Endometrium (tissue), 2 donors: ENCODE measurements at regions not wholly inside any gene's neighbourhood (a gene's known extent, or its start where the extent isn't known, plus 50 kb on each side); places are given as distances from the start of the nearest gene placed in this dataset.

Experiments
- FAIRE-seq: peaks from 2 replicates; lab custom pipeline; 2012; peaks lifted over from hg19 to GRCh38; lab: Jason Lieb, UNC
- donor health status: control.
- donor health status: control.

DNA sequence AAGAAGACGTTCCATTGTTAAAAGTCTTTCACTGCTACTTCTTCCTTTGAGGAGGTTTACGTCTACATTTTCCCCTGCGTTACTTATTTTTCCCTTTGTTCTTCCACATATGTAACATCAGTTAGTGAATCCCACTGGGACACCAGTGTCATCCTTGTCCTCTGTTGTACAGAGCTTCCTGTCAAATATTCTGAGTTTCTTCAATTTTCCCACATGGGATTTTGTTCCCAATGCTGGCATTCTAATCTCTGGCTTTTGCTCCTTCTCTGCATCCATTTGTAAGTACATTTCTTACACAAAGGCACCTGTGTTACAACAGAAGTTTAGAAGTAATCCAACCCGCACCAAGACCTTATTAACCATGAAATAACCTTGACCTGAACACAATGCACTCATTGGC lies 627.4 kb upstream of the PFKP start:
- no peak for FAIRE-seq

DNA sequence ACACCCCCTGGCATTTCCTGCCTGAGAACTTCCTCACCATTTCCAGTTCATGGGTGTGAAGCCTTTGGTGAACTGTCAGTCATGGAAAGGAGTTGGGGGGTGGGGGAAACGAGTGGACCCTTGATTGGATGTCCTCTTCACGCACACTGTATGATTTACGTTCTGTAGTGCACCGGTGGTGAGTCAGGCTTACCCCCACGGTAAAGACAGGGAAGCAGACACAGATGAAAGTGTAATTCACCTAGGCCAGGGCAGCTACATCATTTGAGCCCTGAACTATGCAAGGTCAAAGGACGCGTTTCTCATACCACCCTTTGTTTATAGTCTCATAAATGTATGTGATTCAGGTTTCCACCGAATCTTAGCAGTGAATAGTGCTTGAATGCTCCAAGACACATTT lies 628.3 kb upstream of the PFKP start:
- FAIRE-seq = no peak

DNA sequence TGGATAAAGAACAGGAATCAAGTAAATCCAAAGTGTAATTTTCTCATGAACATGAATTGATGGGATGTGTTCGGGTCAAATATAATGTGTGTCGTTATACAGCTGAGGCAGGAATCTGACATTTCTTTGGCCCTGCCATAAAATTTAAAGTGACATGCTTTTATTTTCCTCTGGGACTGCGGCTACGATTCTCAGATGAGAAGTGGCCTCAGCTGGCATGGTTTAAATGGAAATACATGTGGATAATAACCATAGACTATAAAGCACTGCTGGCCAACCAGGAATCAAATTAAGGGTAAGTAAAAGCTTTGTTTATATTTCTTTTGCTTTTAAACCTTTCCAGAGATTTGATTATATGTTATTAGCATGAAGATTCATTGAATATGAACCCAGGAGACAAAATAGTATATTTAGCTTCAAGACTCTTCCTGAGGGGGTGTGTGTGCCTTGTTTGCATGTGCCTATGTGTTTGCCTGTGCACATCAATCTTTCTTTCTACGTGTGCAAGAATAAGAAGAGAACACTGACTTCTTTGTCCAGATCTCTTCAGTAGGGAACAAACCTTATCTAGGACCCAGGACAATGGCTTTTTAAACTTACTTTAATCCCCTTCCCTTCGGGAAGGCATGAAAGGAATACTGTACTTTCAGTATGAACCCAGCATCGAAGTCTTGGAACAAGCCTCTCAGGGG lies 629.0 kb upstream of the PFKP start:
- no peak for FAIRE-seq

DNA sequence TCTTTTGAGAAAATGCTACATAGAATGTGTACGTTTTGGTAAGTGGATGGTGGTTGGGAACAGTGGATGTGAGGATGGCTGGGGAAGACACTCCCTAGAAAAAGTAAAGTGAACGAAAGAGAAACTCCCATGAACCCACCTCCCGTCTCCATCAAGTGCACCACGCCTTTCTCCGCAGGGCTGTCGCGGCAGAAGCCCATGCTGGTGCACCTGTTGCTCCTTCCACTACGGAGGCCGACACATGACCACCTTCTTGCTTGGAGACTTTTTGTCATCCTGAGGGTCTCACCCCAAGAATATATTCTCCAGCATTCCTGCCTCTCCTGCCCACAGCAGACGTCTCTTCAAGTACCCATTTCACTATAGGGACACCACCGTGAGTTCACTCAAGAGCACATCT lies 630.4 kb upstream of the PFKP start:
- no peak for FAIRE-seq

DNA sequence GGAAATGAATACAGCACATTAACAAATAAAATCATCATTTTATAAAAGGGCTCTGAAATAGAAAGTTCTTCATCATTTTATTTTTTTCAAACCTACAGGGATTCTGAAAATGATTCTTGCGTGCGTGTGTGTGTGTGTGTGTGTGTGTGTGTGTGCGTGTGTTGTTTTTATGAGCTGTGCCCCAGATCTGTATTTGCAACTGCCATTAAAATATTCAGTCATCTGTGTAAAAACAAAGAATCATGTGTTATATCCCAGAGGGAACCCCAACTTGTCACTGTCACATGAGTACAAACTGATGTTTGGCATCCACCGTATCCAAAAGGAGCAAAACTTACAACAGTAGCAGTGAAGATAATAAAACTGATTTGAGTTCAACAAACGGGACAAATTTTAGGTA lies 635.4 kb upstream of the PFKP start:
- no peak for FAIRE-seq

DNA sequence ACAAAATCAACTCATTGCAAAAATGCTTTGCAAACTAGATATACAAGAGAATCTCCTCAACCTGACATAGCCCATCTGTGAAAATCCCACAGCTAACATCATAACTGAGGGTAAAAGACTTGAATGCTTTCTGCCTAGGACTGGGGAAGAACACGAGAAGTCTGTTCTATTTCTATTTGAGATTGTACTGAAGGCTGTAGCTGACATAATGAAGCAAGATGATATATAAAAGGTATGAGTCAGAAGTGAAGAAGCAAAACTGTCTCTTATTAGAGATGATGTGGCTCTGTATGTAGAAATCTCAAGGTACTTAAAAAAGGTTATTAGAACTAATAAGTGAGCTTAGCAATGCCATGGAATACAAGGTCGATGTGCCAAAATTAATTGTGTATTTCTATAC lies 639.9 kb upstream of the PFKP start:
- FAIRE-seq = no peak

DNA sequence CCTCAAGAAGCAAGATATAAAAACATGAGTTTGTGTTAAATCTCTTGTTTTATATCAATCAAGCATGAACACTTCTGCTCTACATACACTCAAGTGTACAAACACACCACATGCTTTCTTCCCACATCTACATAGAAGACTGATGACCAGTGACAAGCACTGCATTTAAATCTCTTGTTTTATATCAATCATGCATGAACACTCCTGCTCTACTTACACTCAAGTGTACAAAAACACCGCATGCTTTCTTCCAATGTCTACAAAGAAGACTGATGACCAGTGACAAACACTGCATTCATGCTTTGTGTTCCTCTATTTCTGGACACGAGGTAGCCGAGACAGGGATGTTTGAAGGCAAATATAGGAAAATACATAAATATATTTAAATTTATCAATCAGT lies 642.0 kb upstream of the PFKP start:
- FAIRE-seq = no peak

DNA sequence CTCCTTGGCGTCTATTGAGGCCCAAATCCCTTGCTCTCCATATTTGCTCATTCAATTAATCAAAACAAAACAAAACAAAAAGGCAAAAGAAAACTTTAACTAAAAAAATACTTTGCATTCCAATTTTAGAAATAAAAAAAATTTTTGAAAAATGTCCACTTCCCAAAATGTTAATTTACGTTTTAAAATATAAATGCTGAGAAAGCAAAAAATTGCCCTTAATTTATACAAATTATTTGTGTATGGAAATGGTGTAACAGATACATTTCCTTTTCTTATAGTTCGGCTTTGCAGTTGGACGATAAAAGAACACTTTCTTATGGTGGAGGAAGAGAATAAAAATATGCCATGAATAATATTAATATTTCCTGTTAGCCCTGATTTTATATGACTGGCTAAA lies 652.8 kb upstream of the PFKP start:
- FAIRE-seq = peak; percentile 23

DNA sequence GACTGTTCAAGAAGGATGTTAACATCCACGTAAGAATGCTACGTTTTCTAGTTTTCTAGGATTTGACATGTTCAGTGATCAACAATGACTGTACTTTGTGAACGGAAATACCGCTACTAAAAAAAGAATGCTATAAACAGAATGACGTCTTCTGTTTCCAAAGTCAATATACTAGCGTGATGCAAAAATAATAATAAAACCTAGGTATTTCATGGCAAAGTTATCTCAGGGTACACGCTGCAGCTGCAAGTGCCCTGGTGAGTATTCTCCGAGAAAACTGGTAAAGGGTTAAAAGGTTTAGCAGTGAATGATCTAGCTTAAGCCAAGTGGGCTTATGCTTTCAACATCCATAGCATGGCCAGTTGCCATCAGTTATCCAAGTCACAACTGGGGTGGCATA lies 653.3 kb upstream of the PFKP start:
- FAIRE-seq = no peak

DNA sequence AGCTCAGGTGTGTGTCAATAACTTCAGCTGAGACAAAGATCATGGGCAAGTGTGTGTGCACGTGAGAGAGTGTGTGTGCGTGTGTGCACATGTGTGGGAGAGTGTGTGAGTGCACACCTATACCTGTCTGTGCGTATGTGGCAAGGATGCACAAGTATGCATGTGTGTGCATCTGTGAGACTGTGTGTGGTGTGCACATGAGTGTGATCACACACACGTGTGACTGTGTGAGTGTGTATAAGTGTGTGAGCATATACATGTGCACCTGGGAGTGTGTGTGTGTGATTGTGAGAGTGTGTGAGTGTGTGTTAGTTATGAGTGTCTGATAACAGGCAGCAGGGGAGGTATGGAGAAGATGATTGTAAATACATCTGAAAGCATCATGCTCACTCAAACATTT lies 657.3 kb upstream of the PFKP start:
- no peak for FAIRE-seq

DNA sequence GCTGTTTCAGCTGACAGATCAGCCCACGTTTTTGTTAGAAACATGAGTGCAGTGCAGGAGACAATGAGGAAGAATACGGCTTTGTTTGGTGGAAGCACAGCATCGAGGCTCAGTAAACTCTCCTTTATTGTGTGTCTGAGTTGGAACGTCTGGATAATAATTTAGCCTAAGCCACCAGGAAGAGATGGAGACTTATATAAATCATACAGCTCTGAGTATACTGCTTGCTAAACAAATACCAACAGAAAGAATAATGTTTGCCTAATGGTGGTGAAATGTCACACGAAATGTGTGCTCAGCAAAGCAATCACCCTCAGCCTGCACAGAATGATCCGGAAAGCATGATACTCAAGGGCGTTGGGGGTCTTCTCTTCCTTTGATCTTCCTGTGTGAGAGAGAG lies 664.1 kb upstream of the ADARB2 start:
- no peak for FAIRE-seq

DNA sequence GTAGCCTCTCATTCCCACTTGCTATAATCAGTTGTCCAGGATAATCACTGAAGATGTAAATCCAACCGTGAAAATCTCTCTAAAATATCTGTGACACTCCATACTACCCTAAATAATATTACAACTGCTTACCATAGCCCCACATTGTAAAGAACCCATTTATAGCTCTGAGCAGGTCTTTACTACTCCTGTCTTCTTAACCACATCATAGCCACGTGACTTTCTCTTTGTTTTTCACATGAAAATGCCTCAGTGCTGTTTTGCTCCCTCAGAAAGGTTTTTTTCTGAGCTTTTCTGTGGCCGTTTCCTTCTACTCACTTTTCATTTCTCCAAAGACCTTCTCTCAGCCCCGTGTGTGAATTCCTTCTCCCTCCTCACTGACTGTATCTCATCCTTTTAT lies 662.2 kb upstream of the ADARB2 start:
- no peak for FAIRE-seq

DNA sequence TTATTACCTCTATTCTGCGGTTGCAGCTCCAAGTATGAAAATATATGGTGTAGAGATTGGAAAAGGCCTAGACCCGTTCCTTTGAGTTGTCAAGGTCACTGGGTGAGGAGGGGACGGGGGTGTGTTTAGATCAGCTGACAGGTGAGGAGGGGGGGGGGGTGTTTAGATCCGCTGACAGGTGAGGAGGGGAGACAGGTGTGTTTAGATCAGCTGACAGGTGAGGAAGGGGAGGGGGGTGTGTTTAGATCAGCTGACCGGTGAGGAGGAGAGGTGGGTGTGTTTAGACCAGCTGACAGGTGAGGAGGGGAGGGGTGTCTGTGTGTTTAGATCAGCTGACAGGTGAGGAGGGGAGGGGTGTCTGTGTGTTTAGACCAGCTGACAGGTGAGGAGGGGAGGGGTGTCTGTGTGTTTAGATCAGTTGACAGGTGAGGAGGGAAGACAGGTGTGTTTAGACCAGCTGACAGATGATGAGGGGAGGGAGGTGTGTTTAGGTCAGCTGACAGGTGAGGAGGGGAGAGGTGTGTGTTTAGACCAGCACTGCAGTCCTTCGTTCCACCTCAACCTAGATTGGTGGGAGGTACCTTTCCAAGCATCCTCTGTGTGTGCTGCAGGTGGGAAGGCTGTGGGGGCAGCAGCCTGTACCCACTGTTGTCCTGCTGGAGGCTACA lies 655.0 kb upstream of the ADARB2 start:
- no peak for FAIRE-seq

DNA sequence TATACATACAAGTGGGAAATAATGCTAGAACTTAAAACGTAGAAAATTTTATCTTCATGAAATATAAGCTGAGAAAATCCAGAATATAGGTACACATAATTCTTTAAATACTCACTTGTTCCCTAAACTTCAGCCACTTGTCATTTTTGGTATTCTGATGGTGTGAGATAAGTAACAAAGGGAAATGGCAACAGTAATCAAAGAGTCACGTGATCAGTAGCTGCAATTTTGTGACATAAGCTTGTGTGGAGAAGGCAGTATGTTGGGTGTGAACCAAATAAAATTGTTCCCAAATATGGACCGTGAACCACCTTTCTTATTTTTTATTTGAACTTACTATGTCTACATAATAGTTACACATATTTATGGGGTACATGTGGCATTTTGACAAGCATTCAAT lies 650.3 kb upstream of the ADARB2 start:
- no peak for FAIRE-seq

DNA sequence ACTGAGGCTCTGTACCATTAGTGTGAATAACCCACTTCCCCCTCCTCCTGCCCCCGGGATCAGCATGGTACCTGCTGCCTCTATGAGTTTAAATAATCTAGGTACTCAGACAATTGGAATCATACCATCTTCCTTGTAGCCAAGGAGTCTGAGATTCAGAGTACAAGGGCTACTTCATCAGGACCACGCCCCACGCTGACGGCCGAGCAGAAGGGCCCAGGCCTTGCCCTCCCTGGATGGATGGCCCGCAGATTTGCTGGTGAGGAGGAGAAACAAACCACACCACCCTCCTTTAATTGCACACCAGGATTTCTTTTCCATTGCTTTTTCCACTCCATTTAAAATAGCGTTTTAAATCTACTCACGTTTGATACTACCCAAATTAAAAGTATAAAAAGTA lies 649.9 kb upstream of the ADARB2 start:
- FAIRE-seq = no peak

DNA sequence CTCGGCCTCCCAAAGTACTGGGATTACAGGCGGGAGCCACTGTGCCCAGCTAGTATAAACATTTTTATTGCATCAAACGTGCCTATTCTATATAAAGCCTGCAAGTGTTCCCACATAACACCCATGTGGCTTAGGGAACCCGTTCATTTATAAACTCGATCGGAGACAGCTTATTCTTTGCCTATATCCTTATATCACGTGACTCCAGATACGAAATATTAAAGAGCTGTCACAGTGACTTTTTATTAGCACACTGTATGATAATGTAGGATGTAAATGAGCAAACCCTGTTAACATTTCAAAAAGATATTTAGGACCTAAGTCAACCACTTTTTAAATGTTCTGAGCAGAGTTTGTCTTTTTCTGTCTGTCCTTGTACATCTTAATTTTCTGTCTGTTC lies 642.9 kb upstream of the ADARB2 start:
- no peak for FAIRE-seq

DNA sequence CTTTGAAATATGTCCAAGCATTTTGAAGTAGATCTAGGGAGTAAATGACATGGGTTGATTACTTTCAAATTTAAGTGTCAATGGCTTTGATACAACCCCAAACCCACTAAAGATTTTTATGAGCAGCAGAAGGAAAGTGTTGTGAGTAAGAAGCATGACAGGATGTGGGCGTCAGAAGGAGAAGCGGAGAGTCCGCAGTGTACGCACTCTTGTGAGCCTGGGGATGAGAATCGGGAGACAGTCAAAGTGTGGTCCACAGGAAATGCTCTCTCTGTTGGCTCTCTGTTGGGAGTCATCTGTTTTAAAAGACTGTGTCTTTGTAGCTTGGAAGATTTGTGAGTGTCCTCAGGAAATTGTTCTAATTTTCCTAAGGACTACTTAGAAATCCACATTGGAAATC lies 629.8 kb upstream of the ADARB2 start:
- FAIRE-seq = no peak

DNA sequence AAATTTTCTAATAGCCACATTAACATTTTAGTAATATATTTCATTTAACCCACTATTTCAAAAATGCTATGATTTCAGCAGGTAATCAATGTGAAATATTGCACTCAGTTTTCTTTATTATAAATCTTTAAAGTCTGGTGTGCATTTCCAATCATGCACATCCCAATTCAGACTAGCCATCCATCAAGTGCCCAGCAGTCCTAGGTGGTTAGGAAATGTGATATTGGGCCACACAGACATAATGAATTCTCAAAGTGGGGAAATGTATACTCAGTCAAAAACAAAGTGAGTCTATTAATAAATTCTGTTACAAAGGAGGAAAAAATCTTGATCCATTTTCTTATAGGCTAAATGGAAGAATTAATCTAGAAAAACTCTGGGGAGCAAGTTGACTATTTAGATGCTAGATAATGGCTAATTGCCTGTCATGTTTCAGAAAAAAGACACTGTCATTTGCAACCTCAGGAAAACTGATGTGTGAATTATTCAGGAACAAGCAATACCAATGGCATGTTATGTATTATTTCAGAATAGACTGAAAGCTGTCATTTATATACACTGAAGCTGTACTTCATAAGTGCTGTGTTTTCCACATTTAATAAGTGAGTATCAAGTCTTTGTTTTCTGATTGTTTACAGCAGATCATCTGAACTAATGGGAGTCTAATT lies 629.1 kb upstream of the ADARB2 start:
- no peak for FAIRE-seq

DNA sequence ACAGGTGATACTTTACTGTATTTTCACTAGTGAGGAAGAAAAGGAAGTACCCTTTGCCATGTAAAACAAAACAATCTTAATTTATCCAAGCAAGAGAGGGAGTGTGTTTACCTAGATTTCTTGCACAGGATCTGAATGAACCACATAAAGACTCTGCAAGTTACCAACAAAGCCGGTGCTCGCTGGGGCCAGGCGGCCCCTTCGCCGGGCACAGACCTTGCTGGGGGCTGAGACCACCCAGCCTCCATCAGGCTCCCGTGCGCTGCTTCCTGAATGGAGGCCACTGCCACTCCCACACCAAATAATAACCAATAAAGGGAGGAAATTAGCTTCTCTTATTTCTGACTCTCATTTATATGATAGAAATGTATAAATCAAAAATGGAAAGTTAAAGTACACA lies 625.0 kb upstream of the ADARB2 start:
- no peak for FAIRE-seq

DNA sequence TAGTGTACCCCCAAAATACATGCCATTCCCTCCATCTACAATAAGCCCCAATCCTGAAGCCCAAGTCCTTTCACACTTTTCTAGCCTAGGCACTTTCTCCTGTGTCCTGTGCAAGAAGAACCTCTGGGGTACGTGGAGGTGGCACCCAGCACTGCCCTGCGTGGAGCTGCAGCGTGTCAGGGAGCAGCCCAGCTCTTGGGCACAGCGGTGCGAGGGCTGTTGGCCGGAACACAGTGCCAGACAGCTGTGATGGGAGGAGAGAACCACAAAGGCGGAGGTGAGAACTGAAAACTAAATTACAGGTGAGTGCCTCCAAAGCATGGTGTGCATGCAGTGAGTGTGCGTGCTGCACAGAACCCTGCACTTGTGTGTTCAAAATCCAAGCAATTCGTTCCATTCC lies 621.3 kb upstream of the ADARB2 start:
- FAIRE-seq = no peak

DNA sequence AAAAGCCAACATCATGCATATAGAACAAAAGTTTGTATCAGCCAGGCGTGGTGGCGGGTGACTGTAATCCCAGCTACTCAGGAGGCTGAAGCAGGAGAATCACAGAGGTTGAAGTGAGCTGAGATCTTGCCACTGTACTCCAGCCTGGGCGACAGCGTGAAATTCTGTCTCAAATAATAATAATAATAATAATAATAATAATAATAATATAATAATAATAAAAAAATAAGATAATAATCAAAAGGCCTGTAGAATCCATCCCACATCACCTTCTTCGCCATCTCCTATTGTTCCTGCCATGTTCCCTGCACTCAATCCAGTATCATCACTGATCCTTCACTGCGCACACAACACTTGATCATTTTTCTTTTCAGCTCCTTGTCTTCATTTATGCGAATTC lies 619.3 kb upstream of the ADARB2 start:
- FAIRE-seq = no peak

DNA sequence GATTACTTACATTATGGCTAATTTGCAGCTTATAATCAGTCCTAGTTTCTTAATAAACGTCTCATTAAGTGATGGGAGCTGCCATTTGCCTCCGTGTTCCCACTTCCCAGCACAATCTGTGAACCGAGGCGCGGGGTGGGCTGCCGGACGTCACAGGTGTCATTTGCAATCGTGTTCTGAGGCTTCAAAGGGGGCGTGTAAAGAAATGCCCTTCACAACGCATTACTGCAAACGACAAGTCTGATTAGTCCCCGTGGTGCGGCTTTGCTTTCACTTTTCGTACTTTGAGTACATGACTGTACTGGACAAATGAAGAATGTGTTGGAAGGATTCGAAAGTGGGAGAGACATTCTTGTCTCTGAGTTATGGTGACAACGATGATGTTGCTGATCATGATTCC lies 614.2 kb upstream of the ADARB2 start:
- no peak for FAIRE-seq

DNA sequence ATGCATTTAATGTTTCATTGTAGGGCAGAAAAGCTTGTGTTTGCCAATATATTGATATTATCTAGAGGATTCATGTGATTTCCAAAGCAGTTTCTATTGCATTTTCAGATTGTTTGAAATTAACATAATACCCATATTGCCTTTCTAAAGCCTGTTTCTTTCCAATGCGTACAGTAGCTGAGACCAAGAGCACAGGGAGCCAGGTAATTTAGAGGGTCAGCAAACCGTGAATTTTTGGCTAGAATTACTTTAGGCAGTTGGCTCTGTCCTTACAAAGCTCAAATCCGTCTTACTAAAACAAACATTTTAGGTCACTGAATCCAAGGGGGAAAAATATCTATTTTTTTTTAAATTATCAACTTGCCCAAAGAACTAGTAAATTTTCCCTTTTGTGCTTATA lies 604.9 kb upstream of the ADARB2 start:
- FAIRE-seq = no peak
